SK-N-MC (cell line): ENCODE measurements at regions not wholly inside any gene's neighbourhood (a gene's known extent, or its start where the extent isn't known, plus 50 kb on each side); places are given as distances from the start of the nearest gene placed in this dataset.

Experiments used
- EZH2 ChIP-seq: fragments of 200-600 bp; sonication (generic); IDR thresholded peaks from one replicate; pipeline ENCODE4 v1.6.1; 2017; ENCODE audit warnings: antibody characterized with exemption
- FOXP2 ChIP-seq: optimal IDR thresholded peaks from 2 replicates; pipeline ENCODE3; 2011; ENCODE audit warnings: mild to moderate bottlenecking, moderate library complexity; ENCODE audit not compliant: insufficient read depth; ENCODE audit errors: extremely low read length, control extremely low read depth
- POLR2AphosphoS5 ChIP-seq: IDR thresholded peaks from 2 replicates; pipeline ENCODE4 v1.6.1; 2012; ENCODE audit warnings: mild to moderate bottlenecking, low read depth, low read length, borderline replicate concordance

DNA sequence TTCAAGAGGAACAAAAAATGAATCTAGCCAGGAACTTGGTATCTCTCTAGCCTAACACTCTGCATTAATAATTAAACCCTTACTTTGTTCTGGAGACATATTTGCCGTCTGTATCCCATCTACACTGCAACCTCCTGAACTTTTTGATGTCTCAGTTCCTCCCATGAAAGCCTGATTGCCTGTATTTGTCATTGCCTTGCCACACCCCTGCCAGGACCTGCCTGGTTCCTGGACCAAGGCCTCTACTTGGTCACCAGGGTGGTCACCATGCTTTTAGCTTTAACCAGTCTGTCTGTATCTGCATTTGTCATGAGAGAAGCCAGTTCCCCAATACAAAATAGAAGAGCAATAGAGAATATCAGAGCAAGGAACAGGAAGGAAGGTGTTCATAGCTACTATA, 58.8 kb upstream of the NOL4 start:
- TF ChIP-seq EZH2: no peak
- no peak for TF ChIP-seq POLR2AphosphoS5
- TF ChIP-seq FOXP2: no peak
